ENCODE measurements at regions not wholly inside any gene's neighbourhood (a gene's known extent, or its start where the extent isn't known, plus 50 kb on each side); places are given as distances from the start of the nearest gene placed in this dataset.

DNA sequence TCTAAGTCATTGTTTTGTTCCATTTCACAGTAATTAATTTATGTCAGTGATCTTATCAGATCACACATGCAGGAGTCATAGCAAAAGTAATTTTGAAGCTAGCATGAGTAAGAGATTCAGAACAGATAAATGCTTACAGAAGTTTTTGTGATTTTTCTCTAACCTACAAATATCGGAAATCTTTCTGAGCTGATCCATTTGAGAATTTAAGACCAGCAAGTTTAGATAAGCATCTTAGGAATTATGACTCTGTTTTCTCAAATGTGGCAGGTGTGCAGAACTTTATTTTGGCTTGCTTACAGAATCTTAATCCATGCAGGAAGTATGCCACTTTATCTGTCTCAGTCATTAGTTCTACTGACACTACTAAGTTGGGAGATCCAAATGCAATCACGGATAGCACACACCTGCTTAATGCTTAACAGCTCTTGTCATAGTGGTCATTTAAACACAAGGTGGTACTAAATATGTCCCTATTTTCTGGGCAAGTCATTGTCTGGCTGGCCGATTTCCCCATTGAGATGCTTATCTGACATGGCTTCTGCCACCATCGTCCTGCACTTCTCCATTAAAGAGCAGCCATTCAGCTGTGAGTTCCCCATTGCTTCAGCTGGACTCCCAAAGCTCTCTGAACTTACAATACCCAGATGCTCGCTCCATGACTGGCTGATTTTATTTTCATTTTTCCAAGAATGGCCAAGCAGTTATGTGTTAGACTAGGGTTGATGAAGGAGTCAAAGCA, 305.4 kb upstream of the NUDT12 start:
- H4K5ac ChIP-seq (ENCODE audit: low read depth, low read length): no peak overlapping the region
- no peak overlapping the region for H2BK120ac ChIP-seq (ENCODE audit: low read depth, low read length)
- ATAC-seq (ENCODE audit: low read depth): no peak
- H2BK15ac ChIP-seq (ENCODE audit: low read depth, low read length): no peak overlapping the region
- H2AK9ac ChIP-seq (replicated peaks; ENCODE audit: low read depth, low read length, poor library complexity): no peak overlapping the region
- in situ Hi-C loops (cut with MboI; ENCODE audit: low sequenced_read_pairs) (no loop called here), dilution Hi-C loops (cut with HindIII; ENCODE audit: low sequenced_read_pairs, unreplicated experiment) (no loop called here), intact Hi-C loops (cut with micrococcal nuclease) (no loop called here)
- no peak overlapping the region for H2BK5ac ChIP-seq (ENCODE audit: low read depth, low read length, poor library complexity, severe bottlenecking)
- H3K79me1 ChIP-seq (ENCODE audit: low read depth in 1 of 2, low read length in 2 of 2): no peaks in the 10 kb centered on the region
- no peak overlapping the region for H3K23ac ChIP-seq (ENCODE audit: low read depth, low read length)
- TF ChIP-seq CHD1 (IDR thresholded peaks at IDR 0.05; ENCODE audit: low read depth, low read length): no peak
- TF ChIP-seq, protein P1, sequence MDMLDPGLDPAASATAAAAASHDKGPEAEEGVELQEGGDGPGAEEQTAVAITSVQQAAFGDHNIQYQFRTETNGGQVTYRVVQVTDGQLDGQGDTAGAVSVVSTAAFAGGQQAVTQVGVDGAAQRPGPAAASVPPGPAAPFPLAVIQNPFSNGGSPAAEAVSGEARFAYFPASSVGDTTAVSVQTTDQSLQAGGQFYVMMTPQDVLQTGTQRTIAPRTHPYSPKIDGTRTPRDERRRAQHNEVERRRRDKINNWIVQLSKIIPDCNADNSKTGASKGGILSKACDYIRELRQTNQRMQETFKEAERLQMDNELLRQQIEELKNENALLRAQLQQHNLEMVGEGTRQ (IDR thresholded peaks at IDR 0.05; ENCODE audit: low read depth, low read length): no peak
- TF ChIP-seq NFE2L2 (IDR thresholded peaks at IDR 0.05; ENCODE audit: low read depth, low read length): no peak
- TF ChIP-seq, protein P2, sequence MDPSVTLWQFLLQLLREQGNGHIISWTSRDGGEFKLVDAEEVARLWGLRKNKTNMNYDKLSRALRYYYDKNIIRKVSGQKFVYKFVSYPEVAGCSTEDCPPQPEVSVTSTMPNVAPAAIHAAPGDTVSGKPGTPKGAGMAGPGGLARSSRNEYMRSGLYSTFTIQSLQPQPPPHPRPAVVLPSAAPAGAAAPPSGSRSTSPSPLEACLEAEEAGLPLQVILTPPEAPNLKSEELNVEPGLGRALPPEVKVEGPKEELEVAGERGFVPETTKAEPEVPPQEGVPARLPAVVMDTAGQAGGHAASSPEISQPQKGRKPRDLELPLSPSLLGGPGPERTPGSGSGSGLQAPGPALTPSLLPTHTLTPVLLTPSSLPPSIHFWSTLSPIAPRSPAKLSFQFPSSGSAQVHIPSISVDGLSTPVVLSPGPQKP (IDR thresholded peaks at IDR 0.05; ENCODE audit: borderline replicate concordance, low read depth, low read length): no peak
- no peak for TF ChIP-seq RFX5 (IDR thresholded peaks at IDR 0.05; ENCODE audit: low read depth, low read length)
- no peak for TF ChIP-seq BHLHE40 (IDR thresholded peaks at IDR 0.05; ENCODE audit: low read depth, low read length)
- no peak for TF ChIP-seq RCOR1 (IDR thresholded peaks at IDR 0.05; ENCODE audit: insufficient replicate concordance, low read length)
- TF ChIP-seq FOS (IDR thresholded peaks at IDR 0.05; ENCODE audit: low read depth, low read length): no peak
- no peak for TF ChIP-seq CEBPB (IDR thresholded peaks at IDR 0.05; ENCODE audit: low read depth, low read length)
- TF ChIP-seq RAD21 (IDR thresholded peaks at IDR 0.05; ENCODE audit: low read length): no peak
- TF ChIP-seq MXI1 (IDR thresholded peaks at IDR 0.05; ENCODE audit: borderline replicate concordance, low read depth, low read length): no peak
- TF ChIP-seq MAZ (IDR thresholded peaks at IDR 0.05; ENCODE audit: borderline replicate concordance, low read depth, low read length): no peak
- TF ChIP-seq POLR2A (IDR thresholded peaks at IDR 0.05; ENCODE audit: low read depth, low read length): no peak
- TF ChIP-seq MAFK (IDR thresholded peaks at IDR 0.05; ENCODE audit: low read depth, low read length): no peak
- TF ChIP-seq, protein P3, sequence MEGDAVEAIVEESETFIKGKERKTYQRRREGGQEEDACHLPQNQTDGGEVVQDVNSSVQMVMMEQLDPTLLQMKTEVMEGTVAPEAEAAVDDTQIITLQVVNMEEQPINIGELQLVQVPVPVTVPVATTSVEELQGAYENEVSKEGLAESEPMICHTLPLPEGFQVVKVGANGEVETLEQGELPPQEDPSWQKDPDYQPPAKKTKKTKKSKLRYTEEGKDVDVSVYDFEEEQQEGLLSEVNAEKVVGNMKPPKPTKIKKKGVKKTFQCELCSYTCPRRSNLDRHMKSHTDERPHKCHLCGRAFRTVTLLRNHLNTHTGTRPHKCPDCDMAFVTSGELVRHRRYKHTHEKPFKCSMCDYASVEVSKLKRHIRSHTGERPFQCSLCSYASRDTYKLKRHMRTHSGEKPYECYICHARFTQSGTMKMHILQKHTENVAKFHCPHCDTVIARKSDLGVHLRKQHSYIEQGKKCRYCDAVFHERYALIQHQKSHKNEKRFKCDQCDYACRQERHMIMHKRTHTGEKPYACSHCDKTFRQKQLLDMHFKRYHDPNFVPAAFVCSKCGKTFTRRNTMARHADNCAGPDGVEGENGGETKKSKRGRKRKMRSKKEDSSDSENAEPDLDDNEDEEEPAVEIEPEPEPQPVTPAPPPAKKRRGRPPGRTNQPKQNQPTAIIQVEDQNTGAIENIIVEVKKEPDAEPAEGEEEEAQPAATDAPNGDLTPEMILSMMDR (conservative IDR thresholded peaks at IDR 0.05; ENCODE audit: low read depth, low read length): no peak
- TF ChIP-seq SMC3 (IDR thresholded peaks at IDR 0.05; ENCODE audit: low read depth, low read length): no peak
- H3K9me3 ChIP-seq (ENCODE audit: control insufficient read depth, insufficient read depth, low read length): no peaks in the 10 kb centered on the region
- H3K4ac ChIP-seq (ENCODE audit: low read depth, low read length): no peak overlapping the region
- H3K18ac ChIP-seq (ENCODE audit: low read depth, low read length): no peak overlapping the region
- H2AFZ ChIP-seq (replicated peaks; ENCODE audit: low read length, poor library complexity): no peak overlapping the region
- no peaks in the 10 kb centered on the region for H3K9me1 ChIP-seq (ENCODE audit: insufficient read depth, low read length)
- no peaks in the 10 kb centered on the region for H3K27me3 ChIP-seq (ENCODE audit: control insufficient read depth, insufficient read depth, low read length)
- H3K36me3 ChIP-seq (ENCODE audit: control insufficient read depth, insufficient read depth, low read length): no peaks in the 10 kb centered on the region
- ChIA-PET CTCF (interaction anchor here (0.9 kb wide), 1 partner anchor 15 kb away, joined by 3 read pairs; no protein-coding TSS in a partner anchor), POLR2A (ENCODE audit: unreplicated experiment) (no interaction called here)
- H2AK5ac ChIP-seq (ENCODE audit: low read depth, low read length): no peak overlapping the region
- no peak overlapping the region for H3K14ac ChIP-seq (replicated peaks; ENCODE audit: low read depth, low read length)
- H2BK20ac ChIP-seq (ENCODE audit: low read depth, low read length): no peak overlapping the region
- no peak overlapping the region for H3K4me2 ChIP-seq (ENCODE audit: low read depth, low read length)
- H4K91ac ChIP-seq (ENCODE audit: insufficient read depth, low read depth, low read length): no peak overlapping the region
- no peak overlapping the region for H3K4me3 ChIP-seq (ENCODE audit: insufficient read depth, low read depth, low read length)
- H3K9ac ChIP-seq (ENCODE audit: low read depth, low read length): no peak overlapping the region
- no peak overlapping the region for H3K56ac ChIP-seq (ENCODE audit: extremely low read depth, insufficient read depth, low read length)
- H3K27ac ChIP-seq (ENCODE audit: insufficient read depth, low read length): no peak overlapping the region
- H4K20me1 ChIP-seq (ENCODE audit: insufficient read depth, low read length): no peaks in the 10 kb centered on the region
- no peaks in the 10 kb centered on the region for H3K4me1 ChIP-seq (ENCODE audit: control insufficient read depth, insufficient read depth, low read length)
- 89% methylated on average over 1 of the region's 5 CpGs; no CpG with 5 or more reads in 1 of the 2 experiments for WGBS, 2 experiments (ENCODE audit: extremely low coverage in 2 of 2, insufficient read length in 1 of 2)
- no TSS peak for BruUV-seq (replicated peaks)
- no peak for DNase-seq
- no peak overlapping the region for H4K8ac ChIP-seq (ENCODE audit: low read depth in 2 of 2, low read length in 2 of 2)

Data from IMR-90 (cell line).